ENCODE measurements at regions not wholly inside any gene's neighbourhood (a gene's known extent, or its start where the extent isn't known, plus 50 kb on each side); places are given as distances from the start of the nearest gene placed in this dataset.

- CTCF ChIA-PET (ENCODE audit: partially characterized antibody), result interaction anchor here (0.6 to 0.7 kb wide), 2 partner anchors 187 to 499 kb away, joined by 3 read pairs; no protein-coding TSS in a partner anchor
- TF ChIP-seq POLR2AphosphoS5 (IDR thresholded peaks at IDR 0.05; ENCODE audit: low read depth, low read length), result no peak
- TF ChIP-seq E2F6 (IDR thresholded peaks at IDR 0.05), result no peak
- TF ChIP-seq SAP30 (IDR thresholded peaks at IDR 0.05; ENCODE audit: insufficient read depth, insufficient replicate concordance, low read length), result no peak
- no peak for TF ChIP-seq HDAC2 (IDR thresholded peaks at IDR 0.05; ENCODE audit: borderline replicate concordance in 1 of 2, low read depth in 2 of 2, low read length in 2 of 2)
- TF ChIP-seq FOSL1 (IDR thresholded peaks at IDR 0.05; ENCODE audit: insufficient read depth, low read depth, low read length), result no peak
- no peak for TF ChIP-seq USF2 (IDR thresholded peaks at IDR 0.05; ENCODE audit: low read length)
- TF ChIP-seq CHD2 (IDR thresholded peaks at IDR 0.05; ENCODE audit: low read length), result no peak
- no peak for TF ChIP-seq JUN (IDR thresholded peaks at IDR 0.05; ENCODE audit: low read depth, low read length)
- no peak for TF ChIP-seq HDAC6 (IDR thresholded peaks at IDR 0.05; ENCODE audit: low read depth, low read length)
- no peak for TF ChIP-seq SP1 (IDR thresholded peaks at IDR 0.05; ENCODE audit: low read depth, low read length)
- no peak for TF ChIP-seq YY1 (IDR thresholded peaks at IDR 0.05; ENCODE audit: low read depth, low read length)
- no peak for TF ChIP-seq ASH2L (IDR thresholded peaks at IDR 0.05; ENCODE audit: low read length)
Observed at GRCh38 chr2:173590276-173590861, 235.7 kb downstream of the CDCA7 start.

More at GRCh38 chr2:173590276-173590861, 235.7 kb downstream of the CDCA7 start:
- Histone ChIP-seq H2BK15ac (ENCODE audit: low read length) (no peak overlapping the region), H3K36me3 (ENCODE audit: control insufficient read depth in 2 of 4, insufficient read depth in 4 of 4, low read length in 3 of 4) (no peaks in the 10 kb centered on the region), H3K4me1 (replicated peaks in 1 of 4; ENCODE audit: control insufficient read depth in 3 of 4, insufficient read depth in 4 of 4, low read length in 3 of 4) (peaks cover 0 to 3% (median 0%) of the 10 kb centered on the region in 4 experiments; a peak in 2 of 7 replicates), H3K56ac (replicated peaks; ENCODE audit: insufficient read length, low read depth, low read length) (no peak overlapping the region), H3K27ac (ENCODE audit: low read depth, low read length) (no peak overlapping the region), H3K79me1 (ENCODE audit: low read depth, low read length) (no peaks in the 10 kb centered on the region), H3K27me3 (replicated peaks in 1 of 4; ENCODE audit: control insufficient read depth in 3 of 4, extremely low read depth in 1 of 4, insufficient read depth in 3 of 4, low read length in 3 of 4) (no peaks in the 10 kb centered on the region), H3K9me3 (ENCODE audit: insufficient read depth in 2 of 2, low read depth in 1 of 2, low read length in 1 of 2) (peaks cover 13 to 16% of the 10 kb centered on the region in 2 experiments), H2BK20ac (ENCODE audit: low read length) (no peak overlapping the region), H3K23me2 (ENCODE audit: low read depth, low read length) (no peaks in the 10 kb centered on the region), H4K5ac (ENCODE audit: insufficient read length, low read depth, low read length) (no peak overlapping the region), H4K8ac (ENCODE audit: extremely low read depth, insufficient read depth, low read length) (no peak overlapping the region), H2BK12ac (ENCODE audit: low read depth, low read length) (no peak overlapping the region), H4K20me1 (replicated peaks in 1 of 2; ENCODE audit: control insufficient read depth in 1 of 2, insufficient read depth in 2 of 2, low read length in 2 of 2) (no peaks in the 10 kb centered on the region), H3K18ac (ENCODE audit: extremely low read depth, low read length) (no peak overlapping the region), H2AFZ (ENCODE audit: low read length) (no peak overlapping the region), H2BK5ac (ENCODE audit: low read depth, low read length) (no peak overlapping the region), H3K4me3 (ENCODE audit: extremely low read depth in 1 of 4, insufficient read depth in 2 of 4, low read depth in 3 of 4, low read length in 4 of 4) (no peak overlapping the region), H2BK120ac (replicated peaks; ENCODE audit: low read depth, low read length) (no peak overlapping the region), H3K4ac (replicated peaks; ENCODE audit: insufficient read length, low read depth, low read length) (no peak overlapping the region), H2AK5ac (ENCODE audit: low read depth, low read length) (0 out of 2 replicates have a peak overlapping the region, but pooled peaks have one; percentile 39), H3K9ac (replicated peaks in 1 of 4; ENCODE audit: extremely low read depth in 1 of 4, low read depth in 3 of 4, low read length in 3 of 4) (no peak overlapping the region), H3K4me2 (ENCODE audit: insufficient read depth in 1 of 2, low read depth in 2 of 2, low read length in 2 of 2) (no peak overlapping the region), H4K91ac (replicated peaks; ENCODE audit: insufficient read length, low read length) (no peak overlapping the region), H3K14ac (ENCODE audit: insufficient read length) (no peak overlapping the region), H3K23ac (ENCODE audit: insufficient read length) (no peak overlapping the region), H3K79me2 (ENCODE audit: control insufficient read depth in 1 of 2, insufficient read depth in 2 of 2, low read length in 2 of 2) (no peaks in the 10 kb centered on the region)
- no peak for FAIRE-seq
- peak in 1 of 2 experiments; percentile 58 for DNase-seq (ENCODE audit: low read depth in 1 of 2, low spot score in 2 of 2)
- 87% methylated on average over 6 of the region's 6 CpGs; no CpG with 5 or more reads in 1 of the 2 experiments for WGBS, 2 experiments (ENCODE audit: extremely low coverage in 1 of 2, insufficient coverage in 1 of 2, insufficient read length in 1 of 2, insufficient replicate concordance in 2 of 2, low coverage in 1 of 2, low lambda C conversion rate in 2 of 2, missing lambda C conversion rate in 1 of 2)
- POLR2A ChIA-PET (ENCODE audit: partially characterized antibody), result interaction anchor here (0.6 to 0.8 kb wide), 2 partner anchors 48 to 142 kb away, joined by 3 read pairs; no protein-coding TSS in a partner anchor
